GM21367 (cell line): ENCODE measurements at regions not wholly inside any gene's neighbourhood (a gene's known extent, or its start where the extent isn't known, plus 50 kb on each side); places are given as distances from the start of the nearest gene placed in this dataset.
"Not testable (repeated sequence)": the region's sequence is repeated elsewhere in the genome, so short reads cannot be mapped to it uniquely, and the experiment has no call there.

Experiments used
- ATAC-seq: cut with Tn5 transposase; IDR thresholded peaks from one replicate; pipeline ENCODE4 v1.9.1; 2021; ENCODE audit not compliant: unreplicated experiment

- ATAC-seq: no peak
Measured at GRCh38 chr4:149048451-149049143, 606.4 kb upstream of the NR3C2 start.

DNA sequence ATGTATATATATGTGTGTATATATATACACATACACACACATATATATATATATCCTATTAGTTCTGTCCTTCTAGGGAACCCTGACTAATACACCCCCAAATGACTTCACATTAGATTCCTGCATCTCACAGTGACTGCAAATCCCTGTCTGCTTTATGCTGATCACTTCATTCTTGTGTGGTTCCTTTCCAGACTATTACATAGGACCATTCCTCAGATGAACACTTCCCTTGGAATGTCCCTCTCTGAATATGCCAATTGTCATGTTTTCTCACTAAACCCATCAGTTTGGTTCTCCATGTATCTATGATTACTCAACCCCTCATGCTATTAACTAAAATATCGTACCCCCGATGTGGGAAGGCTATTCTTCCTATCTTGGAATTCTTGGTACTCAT is 605.2 kb upstream of the NR3C2 start:
- ATAC-seq: no peak

GRCh38 chr4:149045731-149046130 is 603.5 kb upstream of the NR3C2 start:
- no peak for ATAC-seq

- not testable (repeated sequence) for ATAC-seq
Measured at GRCh38 chr4:149039786-149040185, 597.6 kb upstream of the NR3C2 start.

GRCh38 chr4:149031399-149031798 is 589.2 kb upstream of the NR3C2 start:
- ATAC-seq: no peak

DNA sequence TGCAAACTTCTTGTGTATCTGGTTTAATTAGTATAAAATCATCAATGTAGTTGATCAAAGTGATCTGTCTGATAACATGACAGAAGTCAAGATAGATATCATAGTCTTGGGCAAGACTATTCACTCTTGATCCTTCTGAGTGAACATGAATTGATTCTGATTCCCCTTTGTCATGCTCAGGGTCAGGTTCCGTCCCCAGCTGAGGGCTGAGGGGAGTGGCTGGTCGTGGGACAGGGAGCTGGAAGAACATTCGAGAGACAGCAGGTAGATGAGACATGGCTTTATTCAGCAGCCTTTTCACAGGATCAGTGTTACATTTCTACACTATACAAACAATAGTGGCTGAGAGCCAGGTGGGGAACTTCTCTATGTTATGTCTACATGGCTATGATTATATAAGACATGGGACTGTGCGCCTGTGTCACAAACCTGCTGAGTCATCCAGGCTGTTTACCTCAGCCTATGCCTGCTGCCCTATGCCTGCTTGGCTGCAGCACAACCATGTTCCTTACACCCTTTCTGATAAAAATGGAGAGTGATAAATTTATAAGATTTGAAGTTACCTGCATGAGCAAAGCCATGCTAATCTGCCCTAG is 586.9 kb upstream of the NR3C2 start:
- ATAC-seq: no peak

- ATAC-seq: no peak
Measured at GRCh38 chr4:149026696-149027095, 584.5 kb upstream of the NR3C2 start.

DNA sequence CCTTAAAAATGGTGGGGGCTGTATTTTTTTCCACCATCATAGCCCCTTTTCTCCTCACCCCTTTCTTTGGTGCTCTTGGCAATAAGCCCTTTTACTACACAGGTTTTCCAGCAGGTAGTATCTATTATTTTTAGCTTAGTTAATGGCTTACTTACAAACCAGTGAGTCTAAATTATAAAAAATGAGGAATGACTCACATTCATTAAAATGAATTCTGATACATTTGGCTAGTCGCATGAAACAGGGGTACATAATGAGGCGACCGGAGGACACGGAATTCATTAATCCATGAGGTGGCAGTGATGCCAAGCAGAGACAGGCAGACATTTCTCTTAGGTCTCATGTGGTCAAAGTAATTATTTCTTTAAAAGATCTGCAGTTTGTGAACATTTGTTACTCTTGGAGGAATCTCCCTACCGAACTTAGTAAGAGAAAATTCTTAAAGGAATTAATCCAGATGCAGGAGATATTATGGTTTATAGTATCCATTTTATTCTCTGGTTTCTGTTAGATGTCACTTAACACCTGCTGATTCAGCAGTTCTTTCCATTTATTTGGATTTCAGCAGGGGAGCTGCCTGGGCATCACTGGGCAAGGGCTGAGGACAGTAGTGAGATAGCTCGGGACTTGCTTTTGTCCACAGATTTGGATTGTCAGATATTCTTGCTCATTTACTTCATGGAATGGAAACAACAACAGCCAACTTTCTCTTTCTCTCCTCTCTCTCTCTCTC is 575.0 kb upstream of the NR3C2 start:
- ATAC-seq: no peak

GRCh38 chr4:149009223-149009622 is 567.0 kb upstream of the NR3C2 start:
- ATAC-seq: no peak

DNA sequence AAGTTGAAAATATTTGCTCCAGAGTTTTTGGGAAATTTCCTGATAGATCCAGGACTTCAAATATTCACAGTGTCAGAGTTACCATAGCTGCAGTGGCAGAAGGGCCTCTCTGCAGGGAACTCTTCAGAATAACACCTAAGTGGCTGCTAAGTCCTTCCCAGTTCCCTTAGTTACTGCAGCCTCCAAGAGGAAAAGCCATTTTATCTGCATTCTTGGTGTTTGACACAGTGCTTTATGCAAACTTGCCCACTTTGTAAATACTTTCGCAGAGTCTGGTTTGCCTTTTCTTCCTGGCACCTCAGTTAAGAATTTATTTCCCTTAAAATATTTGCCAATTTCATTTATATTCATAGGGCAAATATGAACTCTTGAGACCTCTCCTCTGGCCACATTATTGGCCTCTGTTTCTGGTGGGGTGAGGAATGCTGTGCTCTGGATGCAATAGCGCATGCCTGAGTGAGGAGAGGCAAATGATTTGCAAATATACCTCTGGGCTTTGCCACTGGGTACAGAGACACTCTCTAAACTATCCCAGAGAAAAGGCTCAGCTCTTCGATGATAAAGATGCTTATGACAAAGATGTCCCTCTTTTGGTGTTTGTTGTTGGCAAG is 566.3 kb upstream of the NR3C2 start:
- ATAC-seq: no peak

DNA sequence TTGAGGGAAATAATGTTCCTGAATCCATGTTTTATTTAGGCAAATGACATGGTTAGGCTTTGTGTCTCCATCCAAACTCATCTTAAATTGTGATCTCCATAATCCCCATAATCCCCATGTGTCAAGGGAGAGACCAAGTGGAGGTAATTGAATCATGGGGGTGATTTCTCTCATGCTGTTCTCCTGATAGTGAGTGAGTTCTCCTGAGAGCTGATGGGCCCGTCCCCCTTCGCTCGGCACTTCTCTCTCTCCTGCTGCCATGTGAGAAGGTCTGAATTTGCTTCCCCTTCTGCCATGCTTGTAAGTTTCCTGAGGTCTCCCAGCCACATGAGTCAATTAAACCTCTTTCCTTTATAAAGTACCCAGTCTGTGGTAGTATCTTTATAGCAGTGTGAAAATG is 563.0 kb upstream of the NR3C2 start:
- no peak for ATAC-seq

GRCh38 chr4:148999924-149000323 is 557.7 kb upstream of the NR3C2 start:
- ATAC-seq: no peak

DNA sequence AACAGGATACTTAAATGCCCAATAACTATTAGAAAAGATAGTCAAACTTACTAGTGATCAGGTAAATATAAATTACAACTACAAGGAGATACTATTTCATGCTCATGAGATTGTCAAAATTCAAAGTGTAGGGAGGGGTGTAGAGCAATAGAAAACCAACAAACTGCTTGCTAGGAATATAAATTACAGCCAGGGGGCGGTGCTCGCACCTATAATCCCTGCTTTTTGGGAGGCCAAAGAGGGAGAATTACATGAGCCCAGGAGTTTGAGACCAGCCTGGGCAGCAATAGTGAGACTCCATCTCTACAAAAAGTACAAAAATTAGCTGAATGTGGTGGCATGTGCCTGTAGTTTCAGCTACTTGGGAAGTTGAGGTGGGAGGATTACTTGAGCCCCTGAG is 556.5 kb upstream of the NR3C2 start:
- peak; percentile 51 for ATAC-seq

DNA sequence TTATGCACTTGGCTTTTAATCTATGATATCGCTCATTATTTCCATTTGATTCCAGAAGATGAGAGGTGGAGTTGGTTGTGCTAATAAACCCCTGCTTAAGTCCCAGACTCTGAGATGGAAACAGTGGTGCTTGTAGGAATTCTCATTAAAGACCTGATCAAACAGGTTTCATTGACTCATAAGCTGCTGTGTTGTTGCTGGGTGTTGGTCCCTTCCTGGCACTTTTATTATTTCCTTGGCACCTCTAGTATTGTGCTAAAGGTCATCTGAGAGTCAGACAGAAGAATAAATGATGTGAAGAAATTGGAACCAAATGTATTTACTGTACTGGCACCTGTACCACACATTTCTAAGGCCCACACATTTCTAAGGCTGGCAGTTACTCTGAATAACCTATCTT is 544.7 kb upstream of the NR3C2 start:
- no peak for ATAC-seq

DNA sequence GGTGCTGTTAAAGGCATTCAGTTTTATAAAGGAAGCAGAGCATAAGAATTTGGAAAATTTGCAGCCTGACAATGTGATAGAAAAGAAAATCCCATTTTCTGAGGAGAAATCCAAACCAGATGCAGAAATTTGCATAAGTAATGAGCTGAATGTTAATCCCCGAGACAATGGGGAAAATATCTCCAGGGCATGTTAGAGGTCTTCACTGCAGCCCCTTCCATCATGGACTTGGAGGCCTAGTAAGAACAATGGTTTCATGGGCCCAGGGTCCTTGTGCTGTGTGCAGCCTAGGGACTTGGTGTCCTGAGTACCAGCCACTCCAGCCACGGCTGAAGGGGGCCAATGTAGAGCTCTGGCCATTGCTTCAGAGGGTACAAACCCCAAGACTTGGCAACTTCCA is 542.7 kb upstream of the NR3C2 start:
- ATAC-seq: no peak

- ATAC-seq: no peak
Measured at GRCh38 chr4:148982200-148982599, 540.0 kb upstream of the NR3C2 start.

DNA sequence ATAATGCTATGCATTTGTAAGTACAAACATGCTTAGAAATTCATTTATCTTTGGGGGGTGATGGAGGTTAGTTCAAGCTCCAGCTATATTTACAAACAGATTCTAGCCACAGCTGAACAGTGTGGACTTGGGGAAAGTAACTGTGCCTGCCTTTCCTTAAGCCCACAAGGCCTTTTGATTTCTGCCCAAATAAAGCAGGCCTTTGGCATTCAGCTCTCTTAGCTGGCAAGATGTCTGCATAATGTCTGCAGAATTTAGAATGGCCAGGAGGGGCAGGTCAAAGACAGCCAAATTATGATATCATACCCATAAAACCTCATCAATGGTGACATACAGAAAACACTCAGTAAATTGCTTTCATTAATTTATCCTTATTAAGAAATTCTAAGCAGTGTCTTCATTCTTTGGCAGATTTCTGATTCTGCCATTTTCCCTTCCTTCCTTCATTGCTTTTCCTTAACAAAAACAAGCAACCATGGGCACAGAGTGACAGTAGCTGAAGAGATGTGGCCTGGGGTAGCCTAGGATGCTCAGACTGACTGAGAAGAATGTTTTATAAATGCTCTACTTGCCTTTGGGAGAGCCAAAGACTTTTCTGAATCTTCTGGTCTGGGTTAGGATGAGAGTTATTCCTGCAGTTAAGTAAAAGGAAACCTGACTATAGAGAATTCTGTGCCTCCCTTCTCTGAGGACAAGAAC is 538.7 kb upstream of the NR3C2 start:
- no peak for ATAC-seq

GRCh38 chr4:148978301-148978700 is 536.1 kb upstream of the NR3C2 start:
- ATAC-seq: no peak

DNA sequence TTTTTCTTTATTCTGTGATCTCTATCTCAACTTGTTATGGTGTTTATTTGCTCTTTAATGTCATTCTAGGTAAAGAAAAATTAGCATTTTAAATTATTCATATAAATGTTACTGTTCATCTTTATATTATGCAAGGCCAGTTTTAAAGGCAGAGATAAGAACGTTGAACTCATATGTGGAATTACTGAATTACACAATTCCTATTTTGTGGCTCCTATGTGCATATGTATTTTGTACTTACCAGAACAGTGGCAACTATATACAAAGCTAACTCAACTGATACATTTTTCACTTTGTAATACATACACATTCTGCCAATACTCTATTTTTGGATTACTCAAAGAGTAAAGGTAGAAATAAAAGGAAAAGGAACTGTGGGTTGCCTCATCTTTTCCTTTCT is 533.2 kb upstream of the NR3C2 start:
- ATAC-seq: no peak

DNA sequence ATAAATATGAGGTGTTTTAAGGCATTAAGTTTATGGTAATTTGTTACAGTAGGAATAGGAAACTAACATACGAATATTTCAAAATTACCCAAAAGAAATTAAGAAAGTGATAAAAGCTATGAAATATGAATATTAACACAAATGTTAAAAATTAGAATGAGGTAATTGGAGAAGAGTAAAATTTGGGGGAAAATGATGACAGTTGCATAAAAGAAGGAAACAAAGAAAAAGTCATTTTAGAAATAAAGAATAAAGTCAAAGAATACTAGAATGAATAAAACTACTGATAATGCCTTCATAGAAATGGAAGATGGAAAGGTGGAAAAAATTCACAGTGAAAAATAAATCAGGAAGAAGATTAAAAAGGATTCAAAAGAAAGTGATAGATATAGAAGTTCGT is 522.9 kb upstream of the NR3C2 start:
- no peak for ATAC-seq

DNA sequence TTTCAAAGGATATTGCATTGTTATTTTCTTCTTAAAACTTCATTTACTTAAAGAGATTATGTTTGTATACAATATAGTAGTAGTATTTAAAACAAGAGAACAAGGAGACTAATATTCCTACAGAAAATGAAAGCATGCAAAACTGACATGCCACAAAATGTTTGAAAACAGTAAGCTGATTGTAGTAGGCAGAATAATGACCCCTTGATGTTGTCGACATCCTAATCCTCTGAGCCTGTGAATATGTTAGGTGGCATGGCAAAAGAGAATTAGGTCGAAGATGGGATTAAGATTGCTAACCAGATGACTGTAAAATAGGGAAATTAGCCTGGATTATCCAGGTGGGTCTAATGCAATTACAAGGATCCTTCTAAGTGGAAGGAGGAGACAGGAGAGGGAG is 522.2 kb upstream of the NR3C2 start:
- ATAC-seq: no peak
